ENCODE measurements at regions not wholly inside any gene's neighbourhood (a gene's known extent, or its start where the extent isn't known, plus 50 kb on each side); places are given as distances from the start of the nearest gene placed in this dataset.
A peak's percentile ranks its signal among the peaks of the same experiment; 100 is the strongest.

GRCh38 chr11:69425444-69425843, 56.0 kb upstream of the LINC01488 start:
- no peak for TF ChIP-seq CTCF (conservative IDR thresholded peaks at IDR 0.05; ENCODE audit: low read depth, low read length)
- no peak for TF ChIP-seq POLR2A (IDR thresholded peaks at IDR 0.05; ENCODE audit: low read depth, low read length)
- TF ChIP-seq CHD1 (IDR thresholded peaks at IDR 0.05; ENCODE audit: low read depth, low read length): no peak
- TF ChIP-seq SMC3 (IDR thresholded peaks at IDR 0.05; ENCODE audit: low read depth, low read length): no peak
- peak; percentile 56; the same call in 1 of the 2 replicates for TF ChIP-seq USF2 (IDR thresholded peaks at IDR 0.05; ENCODE audit: low read depth, low read length)
- TF ChIP-seq RFX5 (IDR thresholded peaks at IDR 0.05; ENCODE audit: low read depth, low read length): no peak

All from IMR-90 (cell line).